AG09319 (cell line): ENCODE measurements at regions not wholly inside any gene's neighbourhood (a gene's known extent, or its start where the extent isn't known, plus 50 kb on each side); places are given as distances from the start of the nearest gene placed in this dataset.

Experiments used
- DNase-seq: peaks from one replicate; pipeline ENCODE4 v3.0.0-alpha.2; 2010; ENCODE audit warnings: low read depth; ENCODE audit errors: extremely low read depth
- TF ChIP-seq, protein P1 (sequence below): IDR thresholded peaks from 2 replicates; pipeline ENCODE4 v1.5.1; 2011; ENCODE audit warnings: low read depth, mild to moderate bottlenecking, inconsistent platforms, low read length, moderate library complexity

DNA sequence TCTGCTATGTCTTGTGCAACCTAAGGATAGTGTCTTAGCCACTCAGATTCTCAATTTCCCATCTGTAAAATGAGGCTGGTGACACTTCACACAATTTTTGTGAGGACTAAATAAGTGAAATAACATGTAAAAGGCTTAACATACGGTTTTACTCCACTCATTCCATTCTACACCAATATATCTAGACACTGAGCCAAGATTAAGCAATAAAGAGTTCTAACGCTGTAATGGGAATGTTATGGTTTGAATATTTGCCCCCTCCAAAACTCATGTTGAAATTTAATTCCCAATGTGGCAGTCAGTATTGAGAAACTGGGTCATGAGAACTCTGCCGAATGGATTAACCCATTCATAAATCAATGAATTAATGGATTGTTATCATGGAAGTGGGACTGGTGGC is 301.0 kb downstream of the HACE1 start:
- no peak for DNase-seq
- TF ChIP-seq, protein P1, sequence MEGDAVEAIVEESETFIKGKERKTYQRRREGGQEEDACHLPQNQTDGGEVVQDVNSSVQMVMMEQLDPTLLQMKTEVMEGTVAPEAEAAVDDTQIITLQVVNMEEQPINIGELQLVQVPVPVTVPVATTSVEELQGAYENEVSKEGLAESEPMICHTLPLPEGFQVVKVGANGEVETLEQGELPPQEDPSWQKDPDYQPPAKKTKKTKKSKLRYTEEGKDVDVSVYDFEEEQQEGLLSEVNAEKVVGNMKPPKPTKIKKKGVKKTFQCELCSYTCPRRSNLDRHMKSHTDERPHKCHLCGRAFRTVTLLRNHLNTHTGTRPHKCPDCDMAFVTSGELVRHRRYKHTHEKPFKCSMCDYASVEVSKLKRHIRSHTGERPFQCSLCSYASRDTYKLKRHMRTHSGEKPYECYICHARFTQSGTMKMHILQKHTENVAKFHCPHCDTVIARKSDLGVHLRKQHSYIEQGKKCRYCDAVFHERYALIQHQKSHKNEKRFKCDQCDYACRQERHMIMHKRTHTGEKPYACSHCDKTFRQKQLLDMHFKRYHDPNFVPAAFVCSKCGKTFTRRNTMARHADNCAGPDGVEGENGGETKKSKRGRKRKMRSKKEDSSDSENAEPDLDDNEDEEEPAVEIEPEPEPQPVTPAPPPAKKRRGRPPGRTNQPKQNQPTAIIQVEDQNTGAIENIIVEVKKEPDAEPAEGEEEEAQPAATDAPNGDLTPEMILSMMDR, result no peak

DNA sequence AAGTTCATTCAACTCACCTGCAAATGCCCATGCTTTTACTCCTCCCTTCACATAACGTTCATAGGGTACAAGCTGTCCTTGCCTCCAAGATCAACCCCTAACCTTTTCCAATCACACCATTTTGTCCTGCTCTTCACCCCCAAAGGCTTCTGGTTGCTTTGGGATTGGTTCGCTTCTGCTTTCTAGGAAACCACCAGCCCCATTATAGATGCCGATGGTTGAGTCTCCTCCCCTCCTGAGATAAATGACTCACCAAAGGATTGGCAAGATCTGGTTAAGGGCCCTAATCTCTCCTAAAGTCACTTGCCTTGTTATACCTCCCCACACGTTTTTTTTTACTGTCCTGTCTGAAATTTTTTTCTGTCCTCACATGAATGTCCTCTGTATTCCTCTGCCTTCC is 311.4 kb downstream of the HACE1 start:
- DNase-seq, result no peak
- TF ChIP-seq, protein P1, result no peak

GRCh38 chr6:104541411-104541810 is 318.3 kb downstream of the HACE1 start:
- TF ChIP-seq, protein P1, result no peak
- DNase-seq, result no peak

- TF ChIP-seq, protein P1, result no peak
- DNase-seq, result no peak
These were observed 319.0 kb downstream of the HACE1 start for GRCh38 chr6:104540743-104541142.

- DNase-seq, result no peak
- TF ChIP-seq, protein P1, result no peak
These were observed 320.5 kb downstream of the HACE1 start for GRCh38 chr6:104539173-104539572.

- TF ChIP-seq, protein P1, result no peak
- DNase-seq, result no peak
These were observed 321.8 kb downstream of the HACE1 start for GRCh38 chr6:104537872-104538271.

GRCh38 chr6:104537180-104537579 is 322.5 kb downstream of the HACE1 start:
- DNase-seq, result no peak
- TF ChIP-seq, protein P1, result no peak

- TF ChIP-seq, protein P1, result no peak
These were observed 327.3 kb downstream of the HACE1 start for GRCh38 chr6:104532462-104532861.

More at GRCh38 chr6:104532462-104532861, 327.3 kb downstream of the HACE1 start:
- DNase-seq, result no peak
